ENCODE measurements at regions not wholly inside any gene's neighbourhood (a gene's known extent, or its start where the extent isn't known, plus 50 kb on each side); places are given as distances from the start of the nearest gene placed in this dataset.

- DNase-seq (ENCODE audit: low read depth): no peak
These were observed 2156.0 kb upstream of the PIK3C3 start for GRCh38 chr18:39799006-39799405.

- DNase-seq (ENCODE audit: low read depth): no peak
These were observed 2158.6 kb upstream of the PIK3C3 start for GRCh38 chr18:39796393-39796792.

- no peak for DNase-seq (ENCODE audit: low read depth)
These were observed 2159.7 kb upstream of the PIK3C3 start for GRCh38 chr18:39795350-39795749.

GRCh38 chr18:39793609-39794008, 2161.4 kb upstream of the PIK3C3 start:
- no peak for DNase-seq (ENCODE audit: low read depth)

GRCh38 chr18:39788383-39788782, 2166.7 kb upstream of the PIK3C3 start:
- DNase-seq (ENCODE audit: low read depth): no peak

- DNase-seq (ENCODE audit: low read depth): no peak
These were observed 2168.6 kb upstream of the PIK3C3 start for GRCh38 chr18:39786477-39786876.

- DNase-seq (ENCODE audit: low read depth): no peak
These were observed 2170.5 kb upstream of the PIK3C3 start for GRCh38 chr18:39784541-39784940.

GRCh38 chr18:39781565-39781964, 2173.5 kb upstream of the PIK3C3 start:
- DNase-seq (ENCODE audit: low read depth): no peak

- DNase-seq (ENCODE audit: low read depth): no peak
These were observed 2174.3 kb upstream of the PIK3C3 start for GRCh38 chr18:39780774-39781173.

GRCh38 chr18:39779926-39780325, 2175.1 kb upstream of the PIK3C3 start:
- DNase-seq (ENCODE audit: low read depth): no peak

GRCh38 chr18:39776766-39777165, 2178.3 kb upstream of the PIK3C3 start:
- DNase-seq (ENCODE audit: low read depth): no peak

GRCh38 chr18:39774957-39775598, 2180.0 kb upstream of the PIK3C3 start:
- no peak for DNase-seq (ENCODE audit: low read depth)

GRCh38 chr18:39773646-39774045, 2181.4 kb upstream of the PIK3C3 start:
- no peak for DNase-seq (ENCODE audit: low read depth)

GRCh38 chr18:39772155-39772919, 2182.7 kb upstream of the PIK3C3 start:
- no peak for DNase-seq (ENCODE audit: low read depth)

GRCh38 chr18:39770399-39770798, 2184.6 kb upstream of the PIK3C3 start:
- DNase-seq (ENCODE audit: low read depth): no peak

- no peak for DNase-seq (ENCODE audit: low read depth)
These were observed 2190.2 kb upstream of the PIK3C3 start for GRCh38 chr18:39764873-39765272.

- DNase-seq (ENCODE audit: low read depth): no peak
These were observed 2193.8 kb upstream of the PIK3C3 start for GRCh38 chr18:39761273-39761672.

- DNase-seq (ENCODE audit: low read depth): no peak
These were observed 2194.3 kb upstream of the CELF4 start for GRCh38 chr18:39759926-39760325.

- DNase-seq (ENCODE audit: low read depth): no peak
These were observed 2187.6 kb upstream of the CELF4 start for GRCh38 chr18:39753178-39753577.

GRCh38 chr18:39752351-39752750, 2186.8 kb upstream of the CELF4 start:
- DNase-seq (ENCODE audit: low read depth): no peak

- no peak for DNase-seq (ENCODE audit: low read depth)
These were observed 2186.3 kb upstream of the CELF4 start for GRCh38 chr18:39751921-39752320.

GRCh38 chr18:39751161-39751560, 2185.6 kb upstream of the CELF4 start:
- DNase-seq (ENCODE audit: low read depth): no peak

GRCh38 chr18:39749154-39749553, 2183.6 kb upstream of the CELF4 start:
- DNase-seq (ENCODE audit: low read depth): no peak

GRCh38 chr18:39748727-39749126, 2183.1 kb upstream of the CELF4 start:
- no peak for DNase-seq (ENCODE audit: low read depth)

All from activated T-helper 9 cell treated with anti-CD3 and anti-CD28 coated beads, Interleukin-2, amount 50 U/mL, for 16 hours (primary cell).